ENCODE measurements at regions not wholly inside any gene's neighbourhood (a gene's known extent, or its start where the extent isn't known, plus 50 kb on each side); places are given as distances from the start of the nearest gene placed in this dataset.

DNA sequence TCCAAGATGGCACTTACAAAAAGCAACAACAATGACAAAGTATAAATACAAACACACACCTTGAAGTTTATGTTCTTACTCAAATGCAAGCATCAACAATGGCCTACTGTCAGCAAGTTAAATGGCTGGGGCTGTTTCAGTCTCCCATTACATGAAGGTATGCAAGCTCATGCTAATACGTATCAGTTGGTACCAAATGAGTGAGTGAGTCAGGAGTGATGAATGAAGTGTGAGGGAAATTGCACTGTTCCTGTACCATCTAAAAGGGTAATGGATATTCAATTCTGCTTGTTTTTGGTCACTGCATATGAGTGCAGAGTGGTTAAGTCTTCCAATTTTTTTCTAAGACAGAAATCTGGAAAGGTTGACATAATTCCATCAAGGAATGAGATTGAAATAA is 964.9 kb downstream of the MAT2B start:
- TF ChIP-seq POLR2AphosphoS5 (IDR thresholded peaks at IDR 0.05) (no peak), RAD21 (conservative IDR thresholded peaks at IDR 0.05) (no peak), EP300 (conservative IDR thresholded peaks at IDR 0.05; ENCODE audit: poor library complexity, severe bottlenecking) (no peak), REST (IDR thresholded peaks at IDR 0.05; ENCODE audit: borderline replicate concordance) (no peak), SMC3 (conservative IDR thresholded peaks at IDR 0.05; ENCODE audit: poor library complexity) (no peak), TAF1 (IDR thresholded peaks at IDR 0.05; ENCODE audit: low read depth) (no peak)
- TF ChIP-seq, protein P1, sequence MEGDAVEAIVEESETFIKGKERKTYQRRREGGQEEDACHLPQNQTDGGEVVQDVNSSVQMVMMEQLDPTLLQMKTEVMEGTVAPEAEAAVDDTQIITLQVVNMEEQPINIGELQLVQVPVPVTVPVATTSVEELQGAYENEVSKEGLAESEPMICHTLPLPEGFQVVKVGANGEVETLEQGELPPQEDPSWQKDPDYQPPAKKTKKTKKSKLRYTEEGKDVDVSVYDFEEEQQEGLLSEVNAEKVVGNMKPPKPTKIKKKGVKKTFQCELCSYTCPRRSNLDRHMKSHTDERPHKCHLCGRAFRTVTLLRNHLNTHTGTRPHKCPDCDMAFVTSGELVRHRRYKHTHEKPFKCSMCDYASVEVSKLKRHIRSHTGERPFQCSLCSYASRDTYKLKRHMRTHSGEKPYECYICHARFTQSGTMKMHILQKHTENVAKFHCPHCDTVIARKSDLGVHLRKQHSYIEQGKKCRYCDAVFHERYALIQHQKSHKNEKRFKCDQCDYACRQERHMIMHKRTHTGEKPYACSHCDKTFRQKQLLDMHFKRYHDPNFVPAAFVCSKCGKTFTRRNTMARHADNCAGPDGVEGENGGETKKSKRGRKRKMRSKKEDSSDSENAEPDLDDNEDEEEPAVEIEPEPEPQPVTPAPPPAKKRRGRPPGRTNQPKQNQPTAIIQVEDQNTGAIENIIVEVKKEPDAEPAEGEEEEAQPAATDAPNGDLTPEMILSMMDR (IDR thresholded peaks at IDR 0.05; ENCODE audit: poor library complexity, severe bottlenecking): no peak
